Forelimb muscle (tissue), 1 donor: ENCODE measurements at regions not wholly inside any gene's neighbourhood (a gene's known extent, or its start where the extent isn't known, plus 50 kb on each side); places are given as distances from the start of the nearest gene placed in this dataset.

Source experiments
- DNase-seq: peaks from one replicate; pipeline ENCODE4 v3.0.0-alpha.2; 2013; ENCODE audit warnings: low read depth

- DNase-seq: no peak
These were observed 68.6 kb downstream of the ZNF621 start for GRCh38 chr3:40593351-40593750.

GRCh38 chr3:40597441-40597840 lies 72.7 kb downstream of the ZNF621 start:
- no peak for DNase-seq

- no peak for DNase-seq
These were observed 73.6 kb downstream of the ZNF621 start for GRCh38 chr3:40598338-40598737.

GRCh38 chr3:40598962-40599361 lies 74.2 kb downstream of the ZNF621 start:
- DNase-seq: no peak

GRCh38 chr3:40602778-40603385 lies 78.1 kb downstream of the ZNF621 start:
- DNase-seq: no peak

- no peak for DNase-seq
These were observed 81.2 kb downstream of the ZNF621 start for GRCh38 chr3:40605960-40606359.

- no peak for DNase-seq
These were observed 83.3 kb downstream of the ZNF621 start for GRCh38 chr3:40608091-40608490.

GRCh38 chr3:40613306-40613705 lies 88.5 kb downstream of the ZNF621 start:
- DNase-seq: no peak

GRCh38 chr3:40615110-40615915 lies 90.6 kb downstream of the ZNF621 start:
- no peak for DNase-seq

GRCh38 chr3:40615918-40616819 lies 91.4 kb downstream of the ZNF621 start:
- DNase-seq: no peak

- no peak for DNase-seq
These were observed 92.3 kb downstream of the ZNF621 start for GRCh38 chr3:40617084-40617483.

- DNase-seq: no peak
These were observed 93.4 kb downstream of the ZNF621 start for GRCh38 chr3:40618158-40618557.

- no peak for DNase-seq
These were observed 95.4 kb downstream of the ZNF621 start for GRCh38 chr3:40620151-40620550.

- no peak for DNase-seq
These were observed 96.5 kb downstream of the ZNF621 start for GRCh38 chr3:40621252-40621651.

GRCh38 chr3:40623567-40623966 lies 98.8 kb downstream of the ZNF621 start:
- no peak for DNase-seq

- DNase-seq: no peak
These were observed 99.5 kb downstream of the ZNF621 start for GRCh38 chr3:40624189-40624769.

- DNase-seq: no peak
These were observed 102.3 kb downstream of the ZNF621 start for GRCh38 chr3:40627095-40627494.

GRCh38 chr3:40628984-40629383 lies 104.2 kb downstream of the ZNF621 start:
- no peak for DNase-seq

GRCh38 chr3:40631341-40631995 lies 106.7 kb downstream of the ZNF621 start:
- DNase-seq: no peak

GRCh38 chr3:40637906-40638305 lies 113.1 kb downstream of the ZNF621 start:
- DNase-seq: no peak

GRCh38 chr3:40639006-40639405 lies 114.2 kb downstream of the ZNF621 start:
- DNase-seq: no peak

- DNase-seq: no peak
These were observed 118.1 kb downstream of the ZNF621 start for GRCh38 chr3:40642812-40643211.
